Endothelial cell of umbilical vein (primary cell): ENCODE measurements at regions not wholly inside any gene's neighbourhood (a gene's known extent, or its start where the extent isn't known, plus 50 kb on each side); places are given as distances from the start of the nearest gene placed in this dataset.

ENCODE experiments used
- BruUV-seq: library from RNA; stranded (reverse); fragments of 400-500 nt; replicated peaks from 2 replicates; lab custom pipeline; 2021; lab: Mats Ljungman, UMichigan
- CTCF ChIA-PET: fragments of 300-600, 350-600 bp; sonication (Branson Sonifier 250); formaldehyde crosslinking; loops from one replicate; lab custom pipeline; 2021; ENCODE audit warnings: antibody characterized with exemption, inconsistent platforms; lab: Charles Lee
- POLR2A ChIA-PET: fragments of 300-600, 350-600 bp; sonication (Branson Sonifier 250); formaldehyde crosslinking; loops from one replicate; lab custom pipeline; 2021; ENCODE audit warnings: antibody characterized with exemption, inconsistent platforms; lab: Charles Lee
- DNase-seq: peaks from one replicate; pipeline ENCODE4 v3.0.0-alpha.2; 2011; ENCODE audit warnings: low read depth, low spot score
- FAIRE-seq: peaks from 2 replicates; lab custom pipeline; 2011; peaks lifted over from hg19 to GRCh38; lab: Jason Lieb, UNC
- H2AFZ ChIP-seq: 2 replicates; pipeline ENCODE4 v1.6.0; 2012; ENCODE audit warnings: low read depth, low read length, control low read depth, inconsistent platforms
- H3K27ac ChIP-seq: 2 replicates; pipeline ENCODE4 v1.5.1; 2011; ENCODE audit warnings: low read depth, mild to moderate bottlenecking, control low read depth, low read length, moderate library complexity; ENCODE audit not compliant: insufficient read depth
- H3K27me3 ChIP-seq, 2 experiments: 2 replicates each; pipeline versions ENCODE4 v1.6.0 to v1.6.1; 2011; ENCODE audit warnings: low read length in 2 of 2, mixed read lengths in 1 of 2; ENCODE audit not compliant: control insufficient read depth in 2 of 2, insufficient read depth in 2 of 2
- H3K36me3 ChIP-seq, 2 experiments: 2 replicates in 1 of 2; 3 replicates in 1 of 2; pipeline ENCODE4 v1.5.1; 2011; ENCODE audit warnings: low read length in 2 of 2, mild to moderate bottlenecking in 1 of 2, moderate library complexity in 1 of 2; ENCODE audit not compliant: control insufficient read depth in 2 of 2, insufficient read depth in 2 of 2; ENCODE audit errors: extremely low read depth in 1 of 2
- H3K4me1 ChIP-seq: 3 replicates; pipeline ENCODE4 v1.5.1; 2011; ENCODE audit warnings: mild to moderate bottlenecking, low read length; ENCODE audit not compliant: control insufficient read depth, insufficient read depth; ENCODE audit errors: extremely low read depth
- H3K4me2 ChIP-seq: 2 replicates; pipeline ENCODE4 v1.6.1; 2011; ENCODE audit warnings: low read length, control low read depth, mixed read lengths; ENCODE audit not compliant: insufficient read depth
- H3K4me3 ChIP-seq, 3 experiments: fragments of 200-600 bp in 1 of 3; sonication (generic), shearing (Covaris generic) in 1 of 3; replicated peaks in 1 of 3; 2 replicates each; pipeline ENCODE4 v1.5.1; 2011 to 2016; ENCODE audit warnings: control low read depth in 3 of 3, low read length in 3 of 3, mild to moderate bottlenecking in 2 of 3, inconsistent platforms in 1 of 3, low read depth in 1 of 3, moderate library complexity in 1 of 3; ENCODE audit not compliant: insufficient read depth in 1 of 3
- H3K79me2 ChIP-seq: 2 replicates; pipeline ENCODE4 v1.6.0; 2012; ENCODE audit warnings: low read length, inconsistent platforms; ENCODE audit not compliant: control insufficient read depth, insufficient read depth
- H3K9ac ChIP-seq: replicated peaks from 2 replicates; pipeline ENCODE3; 2011; ENCODE audit warnings: low read length, control low read depth; ENCODE audit not compliant: insufficient read depth; ENCODE audit errors: extremely low read depth
- H3K9me1 ChIP-seq: replicated peaks from 3 replicates; pipeline ENCODE4 v1.6.0; 2011; ENCODE audit warnings: mild to moderate bottlenecking, low read length; ENCODE audit not compliant: control insufficient read depth, insufficient read depth; ENCODE audit errors: extremely low read depth
- H3K9me3 ChIP-seq: replicated peaks from 2 replicates; pipeline ENCODE4 v1.5.1; 2012; ENCODE audit warnings: low read length, inconsistent platforms; ENCODE audit not compliant: control insufficient read depth, insufficient read depth
- H4K20me1 ChIP-seq: replicated peaks from 2 replicates; pipeline ENCODE3; 2011; ENCODE audit warnings: mild to moderate bottlenecking, low read length; ENCODE audit not compliant: control insufficient read depth, insufficient read depth; ENCODE audit errors: extremely low read depth
- CTCF ChIP-seq, 2 donors: IDR thresholded peaks; 1 replicate in 1 of 2; 2 replicates in 1 of 2; pipeline ENCODE4 v1.5.1; 2011; ENCODE audit warnings: low read length in 2 of 2, mild to moderate bottlenecking in 2 of 2, moderate library complexity in 2 of 2, control low read depth in 1 of 2, inconsistent platforms in 1 of 2, low read depth in 1 of 2; ENCODE audit not compliant: insufficient read depth in 1 of 2; ENCODE audit errors: extremely low read depth in 1 of 2
- EZH2 ChIP-seq: IDR thresholded peaks from 2 replicates; pipeline ENCODE4 v1.6.1; 2012; ENCODE audit warnings: borderline replicate concordance, low read depth, mild to moderate bottlenecking, moderate library complexity, low read length, inconsistent platforms; ENCODE audit not compliant: severe bottlenecking
- FOS ChIP-seq: IDR thresholded peaks from 2 replicates; pipeline ENCODE4 v1.6.1; 2011; ENCODE audit warnings: mild to moderate bottlenecking, low read length, moderate library complexity, borderline replicate concordance; ENCODE audit not compliant: insufficient read depth
- GATA2 ChIP-seq: IDR thresholded peaks from 2 replicates; pipeline ENCODE4 v1.7.0; 2011; ENCODE audit warnings: low read depth, mild to moderate bottlenecking, moderate library complexity, mixed read lengths, low read length; ENCODE audit not compliant: insufficient read length, insufficient read depth
- JUN ChIP-seq: IDR thresholded peaks from 2 replicates; pipeline ENCODE4 v1.6.1; 2011; ENCODE audit warnings: borderline replicate concordance, low read depth; ENCODE audit not compliant: insufficient read length, insufficient read depth
- MAX ChIP-seq: IDR thresholded peaks from 2 replicates; pipeline ENCODE4 v1.6.1; 2011; ENCODE audit not compliant: insufficient read depth, insufficient read length
- MYC ChIP-seq: IDR thresholded peaks from one replicate; pipeline ENCODE4 v1.6.1; 2011; ENCODE audit warnings: mild to moderate bottlenecking, low read depth, low read length
- POLR2A ChIP-seq: IDR thresholded peaks from 2 replicates; pipeline ENCODE4 v1.6.1; 2012; ENCODE audit warnings: low read depth, mild to moderate bottlenecking, control low read depth, low read length
- POLR2AphosphoS5 ChIP-seq: IDR thresholded peaks from 2 replicates; pipeline ENCODE4 v1.6.1; 2012; ENCODE audit warnings: low read depth, mild to moderate bottlenecking, control low read depth, low read length, moderate library complexity; ENCODE audit not compliant: insufficient read depth
- dilution Hi-C: fragments of 300-500 bp; cut with MboI; formaldehyde crosslinking; loops from one replicate; pipeline ENCODE4 v1.15.0; 2019; ENCODE audit warnings: low sequenced_read_pairs; ENCODE audit not compliant: extremely low pct_ligation_motif_present
- intact Hi-C: fragments of 100-400 bp; cut with micrococcal nuclease; formaldehyde crosslinking; loops from one replicate; pipeline ENCODE4 v1.10.0; 2022

GRCh38 chr4:23533859-23534258 is 356.0 kb downstream of the PPARGC1A start:
- ChIA-PET POLR2A (no interaction called here), CTCF (no interaction called here)
- Histone ChIP-seq H3K9me1 (no peaks in the 10 kb centered on the region), H3K4me3 (no peak overlapping the region), H3K27me3 (no peaks in the 10 kb centered on the region), H3K9me3 (peaks cover 2% of the 10 kb centered on the region), H3K27ac (no peak overlapping the region), H3K4me1 (no peaks in the 10 kb centered on the region), H4K20me1 (no peaks in the 10 kb centered on the region), H3K4me2 (no peak overlapping the region), H3K9ac (no peak overlapping the region), H3K36me3 (no peaks in the 10 kb centered on the region), H2AFZ (no peak overlapping the region), H3K79me2 (no peaks in the 10 kb centered on the region)
- intact Hi-C loops (no loop called here), dilution Hi-C loops (no loop called here)
- BruUV-seq: no TSS peak
- FAIRE-seq (no peak), DNase-seq (no peak)
- no peak for TF ChIP-seq GATA2
- TF ChIP-seq MAX: no peak
- no peak for TF ChIP-seq EZH2
- TF ChIP-seq POLR2A: no peak
- no peak for TF ChIP-seq MYC
- TF ChIP-seq JUN: no peak
- no peak for TF ChIP-seq FOS
- no peak for TF ChIP-seq CTCF (IDR thresholded peaks at IDR 0.05; ENCODE audit: extremely low read depth in 1 of 2, insufficient read depth in 1 of 2, low read depth in 1 of 2, low read length in 2 of 2)
- no peak for TF ChIP-seq POLR2AphosphoS5
